ENCODE measurements at regions not wholly inside any gene's neighbourhood (a gene's known extent, or its start where the extent isn't known, plus 50 kb on each side); places are given as distances from the start of the nearest gene placed in this dataset.
"Not testable (repeated sequence)": the region's sequence is repeated elsewhere in the genome, so short reads cannot be mapped to it uniquely, and the experiment has no call there.

GRCh38 chr10:83543691-83544462 is 595.4 kb upstream of the GHITM start:
- no peak overlapping the region for H3K4me3 Mint-ChIP-seq
- H3K27ac Mint-ChIP-seq (ENCODE audit: low read depth): no peak overlapping the region
- DNase-seq (ENCODE audit: low spot score in 2 of 2) (no peak), ATAC-seq (replicated peaks; ENCODE audit: extremely low read depth, poor library complexity, severe bottlenecking) (no peak)
- H3K36me3 Mint-ChIP-seq (ENCODE audit: insufficient read depth): no peaks in the 10 kb centered on the region
- H3K27me3 Mint-ChIP-seq: no peaks in the 10 kb centered on the region
- H3K9me3 Mint-ChIP-seq: peaks cover 4% of the 10 kb centered on the region
- no peaks in the 10 kb centered on the region for H3K4me1 Mint-ChIP-seq

DNA sequence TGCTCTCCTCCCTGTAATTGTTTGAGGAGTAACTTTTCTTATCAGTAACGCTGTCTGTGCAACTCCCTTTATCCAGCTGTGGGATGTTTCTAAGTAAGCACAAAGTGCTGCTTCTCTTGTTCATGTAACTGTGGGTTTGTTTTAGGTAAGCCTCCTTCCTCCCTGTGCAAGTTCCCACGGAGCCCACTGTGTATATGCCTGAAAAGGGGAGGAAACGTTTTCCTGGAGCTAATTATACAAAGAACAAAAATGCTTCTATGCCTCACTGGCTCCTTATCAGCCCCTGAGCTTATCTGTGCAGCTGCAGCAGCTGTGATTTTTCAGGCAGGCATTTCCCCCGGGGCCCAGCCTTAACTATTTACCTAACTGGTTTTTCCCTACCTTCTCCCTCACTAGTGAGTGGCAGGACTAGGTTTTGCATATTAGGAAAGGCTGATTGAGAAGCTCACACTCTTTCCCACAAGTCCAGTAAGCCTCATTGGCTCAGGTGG is 593.4 kb upstream of the GHITM start:
- Mint-ChIP-seq H3K27ac (ENCODE audit: low read depth) (no peak overlapping the region), H3K9me3 (peaks cover 4% of the 10 kb centered on the region), H3K4me1 (no peaks in the 10 kb centered on the region), H3K4me3 (no peak overlapping the region), H3K27me3 (no peaks in the 10 kb centered on the region), H3K36me3 (ENCODE audit: insufficient read depth) (no peaks in the 10 kb centered on the region)
- ATAC-seq (replicated peaks; ENCODE audit: extremely low read depth, poor library complexity, severe bottlenecking) (no peak), DNase-seq (ENCODE audit: low spot score in 2 of 2) (no peak)

DNA sequence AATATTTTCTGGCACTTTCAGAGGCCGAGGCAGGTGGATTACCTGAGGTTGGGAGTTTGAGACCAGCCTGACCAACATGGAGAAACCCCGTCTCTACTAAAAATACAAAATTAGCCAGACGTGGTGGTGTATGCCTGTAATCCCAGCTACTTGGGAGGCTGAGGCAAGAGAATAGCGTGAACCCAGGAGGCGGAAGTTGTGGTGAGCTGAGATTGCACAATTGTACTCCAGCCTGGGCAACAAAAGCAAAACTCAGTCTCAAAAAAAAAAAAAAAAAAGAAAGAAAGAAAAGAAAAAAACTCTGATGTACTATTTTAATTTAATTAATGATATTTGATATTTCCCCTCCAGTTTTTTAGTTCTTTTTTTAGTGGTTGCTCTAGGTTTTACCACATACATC is 588.1 kb upstream of the GHITM start:
- H3K4me1 Mint-ChIP-seq; ATAC-seq (replicated peaks; ENCODE audit: extremely low read depth, poor library complexity, severe bottlenecking); H3K4me3 Mint-ChIP-seq; H3K27me3 Mint-ChIP-seq; H3K36me3 Mint-ChIP-seq (ENCODE audit: insufficient read depth); DNase-seq (ENCODE audit: low spot score in 2 of 2); H3K27ac Mint-ChIP-seq (ENCODE audit: low read depth): not testable (repeated sequence)
- peaks cover 14% of the 10 kb centered on the region for H3K9me3 Mint-ChIP-seq

GRCh38 chr10:83553366-83553765 is 585.9 kb upstream of the GHITM start:
- no peak overlapping the region for H3K4me3 Mint-ChIP-seq
- no peak for ATAC-seq (replicated peaks; ENCODE audit: extremely low read depth, poor library complexity, severe bottlenecking)
- H3K36me3 Mint-ChIP-seq (ENCODE audit: insufficient read depth): no peaks in the 10 kb centered on the region
- H3K9me3 Mint-ChIP-seq: peaks cover 17% of the 10 kb centered on the region
- no peaks in the 10 kb centered on the region for H3K27me3 Mint-ChIP-seq
- no peak for DNase-seq (ENCODE audit: low spot score in 2 of 2)
- no peak overlapping the region for H3K27ac Mint-ChIP-seq (ENCODE audit: low read depth)
- H3K4me1 Mint-ChIP-seq: no peaks in the 10 kb centered on the region

DNA sequence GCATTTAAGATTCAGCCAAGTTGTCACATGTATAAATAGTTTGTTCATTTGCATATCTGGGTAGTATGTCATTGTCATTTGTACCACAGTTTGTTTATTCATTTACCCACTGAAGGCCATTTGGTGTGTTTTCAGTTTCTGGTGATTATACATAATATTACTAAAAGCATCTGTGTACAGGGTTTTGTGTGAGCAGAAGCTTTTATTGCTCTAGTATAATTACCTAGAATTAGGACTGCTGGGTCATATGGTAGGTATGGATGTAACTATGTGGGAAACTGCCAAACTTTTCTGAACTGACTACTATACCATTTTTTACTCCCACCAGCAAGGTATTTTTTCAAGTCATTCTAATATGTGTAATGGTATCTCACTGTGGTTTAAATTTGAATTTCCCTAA is 584.0 kb upstream of the GHITM start:
- H3K4me3 Mint-ChIP-seq: no peak overlapping the region
- no peak overlapping the region for H3K27ac Mint-ChIP-seq (ENCODE audit: low read depth)
- H3K36me3 Mint-ChIP-seq (ENCODE audit: insufficient read depth): no peaks in the 10 kb centered on the region
- no peak for ATAC-seq (replicated peaks; ENCODE audit: extremely low read depth, poor library complexity, severe bottlenecking)
- H3K4me1 Mint-ChIP-seq: no peaks in the 10 kb centered on the region
- H3K9me3 Mint-ChIP-seq: peaks cover 19% of the 10 kb centered on the region
- no peaks in the 10 kb centered on the region for H3K27me3 Mint-ChIP-seq
- no peak for DNase-seq (ENCODE audit: low spot score in 2 of 2)

DNA sequence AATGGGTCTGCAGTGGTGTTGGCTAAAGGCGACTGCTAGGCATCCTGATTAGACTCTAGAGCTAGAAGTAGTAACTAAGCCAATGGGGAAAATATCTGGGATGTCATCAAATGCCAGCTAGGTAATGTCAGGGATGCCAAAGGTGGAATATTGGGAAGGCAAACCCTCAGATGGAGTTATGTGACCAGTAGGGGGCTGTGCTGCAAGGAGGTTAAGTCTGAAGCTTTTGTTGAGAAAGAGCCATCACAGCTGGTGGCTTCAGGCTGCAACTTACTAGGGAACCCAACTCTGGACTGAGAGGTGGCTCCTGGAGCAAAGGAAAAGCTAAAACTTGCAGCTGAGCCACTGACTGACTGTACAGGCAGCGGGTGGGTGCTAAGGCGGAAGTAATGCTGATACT is 576.9 kb upstream of the GHITM start:
- ATAC-seq (replicated peaks; ENCODE audit: extremely low read depth, poor library complexity, severe bottlenecking): no peak
- Mint-ChIP-seq H3K27ac (ENCODE audit: low read depth) (no peak overlapping the region), H3K27me3 (no peaks in the 10 kb centered on the region), H3K4me3 (no peak overlapping the region), H3K4me1 (no peaks in the 10 kb centered on the region), H3K36me3 (ENCODE audit: insufficient read depth) (no peaks in the 10 kb centered on the region), H3K9me3 (peaks cover 5% of the 10 kb centered on the region)
- no peak for DNase-seq (ENCODE audit: low spot score in 2 of 2)

- Mint-ChIP-seq H3K4me3 (no peak overlapping the region), H3K36me3 (ENCODE audit: insufficient read depth) (no peaks in the 10 kb centered on the region), H3K4me1 (no peaks in the 10 kb centered on the region), H3K9me3 (peaks cover 2% of the 10 kb centered on the region), H3K27ac (ENCODE audit: low read depth) (no peak overlapping the region), H3K27me3 (no peaks in the 10 kb centered on the region)
- DNase-seq (ENCODE audit: low spot score in 2 of 2) (no peak), ATAC-seq (replicated peaks; ENCODE audit: extremely low read depth, poor library complexity, severe bottlenecking) (no peak)
Observed at GRCh38 chr10:83564889-83565588, 574.3 kb upstream of the GHITM start.

GRCh38 chr10:83572036-83572435 is 567.3 kb upstream of the GHITM start:
- ATAC-seq (replicated peaks; ENCODE audit: extremely low read depth, poor library complexity, severe bottlenecking) (no peak), DNase-seq (ENCODE audit: low spot score in 2 of 2) (no peak)
- no peak overlapping the region for H3K4me3 Mint-ChIP-seq
- no peaks in the 10 kb centered on the region for H3K4me1 Mint-ChIP-seq
- H3K27me3 Mint-ChIP-seq: no peaks in the 10 kb centered on the region
- H3K36me3 Mint-ChIP-seq (ENCODE audit: insufficient read depth): no peaks in the 10 kb centered on the region
- no peak overlapping the region for H3K27ac Mint-ChIP-seq (ENCODE audit: low read depth)
- H3K9me3 Mint-ChIP-seq: peaks cover 14% of the 10 kb centered on the region

GRCh38 chr10:83574770-83575169 is 564.5 kb upstream of the GHITM start:
- H3K4me1 Mint-ChIP-seq: no peaks in the 10 kb centered on the region
- no peaks in the 10 kb centered on the region for H3K36me3 Mint-ChIP-seq (ENCODE audit: insufficient read depth)
- no peaks in the 10 kb centered on the region for H3K27me3 Mint-ChIP-seq
- peaks cover 23% of the 10 kb centered on the region for H3K9me3 Mint-ChIP-seq
- DNase-seq (ENCODE audit: low spot score in 2 of 2) (no peak), ATAC-seq (replicated peaks; ENCODE audit: extremely low read depth, poor library complexity, severe bottlenecking) (no peak)
- no peak overlapping the region for H3K4me3 Mint-ChIP-seq
- H3K27ac Mint-ChIP-seq (ENCODE audit: low read depth): no peak overlapping the region

DNA sequence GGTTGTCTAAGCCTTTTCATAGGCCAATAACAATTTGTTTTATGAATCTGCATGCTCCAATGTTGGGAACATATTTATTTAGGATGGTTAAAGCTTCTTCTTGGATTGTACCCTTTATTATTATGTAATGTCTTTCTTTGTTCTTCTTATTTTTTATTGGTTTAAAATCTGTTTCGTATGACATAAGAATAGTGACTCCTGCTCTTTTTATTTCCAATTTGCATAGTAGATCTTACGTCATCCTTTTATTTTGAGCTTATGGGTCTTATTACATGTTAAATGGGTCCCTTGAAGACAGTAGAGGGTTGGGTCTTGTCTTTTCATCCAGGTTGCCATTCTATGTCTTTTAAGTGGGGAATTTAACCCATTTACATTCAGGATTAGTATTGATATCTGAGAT is 561.9 kb upstream of the GHITM start:
- H3K4me1 Mint-ChIP-seq: no peaks in the 10 kb centered on the region
- ATAC-seq (replicated peaks; ENCODE audit: extremely low read depth, poor library complexity, severe bottlenecking): no peak
- H3K36me3 Mint-ChIP-seq (ENCODE audit: insufficient read depth): no peaks in the 10 kb centered on the region
- H3K4me3 Mint-ChIP-seq: no peak overlapping the region
- H3K27ac Mint-ChIP-seq (ENCODE audit: low read depth): no peak overlapping the region
- no peaks in the 10 kb centered on the region for H3K27me3 Mint-ChIP-seq
- H3K9me3 Mint-ChIP-seq: peaks cover 11% of the 10 kb centered on the region
- DNase-seq (ENCODE audit: low spot score in 2 of 2): no peak

DNA sequence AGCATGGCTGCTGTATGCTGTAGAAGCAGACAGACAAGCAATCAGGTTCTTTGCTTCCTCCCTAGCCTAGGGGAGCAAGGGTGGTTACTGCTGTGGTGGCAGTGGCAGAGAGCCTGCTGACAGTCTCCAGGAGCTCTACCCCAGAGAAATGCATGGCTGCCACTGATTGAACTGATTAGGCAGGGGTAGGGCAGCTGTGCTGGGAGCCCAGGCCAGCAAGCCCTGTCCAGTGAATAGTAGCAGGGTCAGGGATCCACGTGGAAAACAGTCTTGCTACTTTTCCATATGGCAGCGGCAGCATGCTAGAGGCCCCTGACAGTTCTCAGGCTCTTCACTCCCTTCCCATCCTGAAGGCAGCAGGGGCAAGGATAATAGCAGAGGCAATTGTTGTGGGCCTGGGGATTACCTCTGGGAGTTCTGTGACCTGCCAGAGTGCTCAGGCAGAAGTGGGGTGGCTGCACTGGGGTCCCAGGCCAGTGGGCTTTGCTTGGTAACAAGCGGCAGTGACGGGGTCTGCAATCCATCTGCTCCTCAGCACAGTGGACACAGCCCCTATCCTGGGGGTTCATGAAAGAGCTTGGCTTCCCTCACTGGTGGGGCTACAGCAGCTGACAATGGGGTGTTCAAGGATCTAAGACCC is 558.8 kb upstream of the GHITM start:
- DNase-seq (ENCODE audit: low spot score in 2 of 2): no peak
- no peaks in the 10 kb centered on the region for H3K27me3 Mint-ChIP-seq
- H3K4me3 Mint-ChIP-seq: no peak overlapping the region
- H3K4me1 Mint-ChIP-seq: no peaks in the 10 kb centered on the region
- ATAC-seq (replicated peaks; ENCODE audit: extremely low read depth, poor library complexity, severe bottlenecking): no peak
- no peaks in the 10 kb centered on the region for H3K36me3 Mint-ChIP-seq (ENCODE audit: insufficient read depth)
- peaks cover 9% of the 10 kb centered on the region for H3K9me3 Mint-ChIP-seq
- no peak overlapping the region for H3K27ac Mint-ChIP-seq (ENCODE audit: low read depth)

GRCh38 chr10:83582407-83583095 is 556.8 kb upstream of the GHITM start:
- Mint-ChIP-seq H3K27me3 (no peaks in the 10 kb centered on the region), H3K4me1 (no peaks in the 10 kb centered on the region), H3K36me3 (ENCODE audit: insufficient read depth) (no peaks in the 10 kb centered on the region), H3K4me3 (no peak overlapping the region), H3K9me3 (peaks cover 9% of the 10 kb centered on the region), H3K27ac (ENCODE audit: low read depth) (no peak overlapping the region)
- DNase-seq (ENCODE audit: low spot score in 2 of 2): no peak
- ATAC-seq (replicated peaks; ENCODE audit: extremely low read depth, poor library complexity, severe bottlenecking): no peak
